ENCODE measurements at regions not wholly inside any gene's neighbourhood (a gene's known extent, or its start where the extent isn't known, plus 50 kb on each side); places are given as distances from the start of the nearest gene placed in this dataset.

GRCh38 chr20:51153867-51154707 lies 131.2 kb upstream of the KCNG1 start:
- TF ChIP-seq CTCF (conservative IDR thresholded peaks at IDR 0.05): no peak
- H3K27ac ChIP-seq: no peak overlapping the region

- no peak for TF ChIP-seq CTCF (conservative IDR thresholded peaks at IDR 0.05)
- no peak overlapping the region for H3K27ac ChIP-seq
These were observed 126.0 kb upstream of the KCNG1 start for GRCh38 chr20:51148941-51149340.

GRCh38 chr20:51144476-51144875 lies 121.6 kb upstream of the KCNG1 start:
- peak overlapping the region; percentile 97 for H3K27ac ChIP-seq
- TF ChIP-seq CTCF (conservative IDR thresholded peaks at IDR 0.05): no peak

GRCh38 chr20:51143652-51144051 lies 120.7 kb upstream of the KCNG1 start:
- peak overlapping the region; percentile 97 for H3K27ac ChIP-seq
- TF ChIP-seq CTCF (conservative IDR thresholded peaks at IDR 0.05): no peak

- peak overlapping the region; percentile 97 for H3K27ac ChIP-seq
- TF ChIP-seq CTCF (conservative IDR thresholded peaks at IDR 0.05): no peak
These were observed 119.5 kb upstream of the KCNG1 start for GRCh38 chr20:51142448-51142847.

- TF ChIP-seq CTCF (conservative IDR thresholded peaks at IDR 0.05): no peak
- H3K27ac ChIP-seq: peak overlapping the region; percentile 97; the same call in 1 of the 2 replicates
These were observed 117.8 kb upstream of the KCNG1 start for GRCh38 chr20:51140671-51141070.

GRCh38 chr20:51139891-51140290 lies 117.0 kb upstream of the KCNG1 start:
- no peak for TF ChIP-seq CTCF (conservative IDR thresholded peaks at IDR 0.05)
- no peak overlapping the region; the same call in 1 of the 2 replicates for H3K27ac ChIP-seq

All from VCaP (cell line).